Activated effector memory CD4-positive, alpha-beta T cell treated with Interleukin-2 at 50 U/mL for 16 hours (primary cell): ENCODE measurements at regions not wholly inside any gene's neighbourhood (a gene's known extent, or its start where the extent isn't known, plus 50 kb on each side); places are given as distances from the start of the nearest gene placed in this dataset.

Experiments
- DNase-seq: peaks from one replicate; pipeline ENCODE4 v3.0.0-alpha.2; 2020

- DNase-seq, result no peak
These were observed 396.0 kb downstream of the IRS2 start for GRCh38 chr13:109390391-109390790.

- DNase-seq, result no peak
These were observed 396.5 kb downstream of the IRS2 start for GRCh38 chr13:109389892-109390345.

- DNase-seq, result no peak
These were observed 396.9 kb downstream of the IRS2 start for GRCh38 chr13:109389456-109389855.

- DNase-seq, result no peak
These were observed 398.9 kb downstream of the IRS2 start for GRCh38 chr13:109387471-109387870.

GRCh38 chr13:109385242-109385560 lies 401.2 kb downstream of the IRS2 start:
- DNase-seq, result no peak

GRCh38 chr13:109384491-109385241 lies 401.7 kb downstream of the IRS2 start:
- no peak for DNase-seq

GRCh38 chr13:109383683-109384082 lies 402.7 kb downstream of the IRS2 start:
- DNase-seq, result no peak

- no peak for DNase-seq
These were observed 404.7 kb downstream of the IRS2 start for GRCh38 chr13:109381546-109382180.

- no peak for DNase-seq
These were observed 405.9 kb downstream of the IRS2 start for GRCh38 chr13:109380457-109380856.

GRCh38 chr13:109379930-109380329 lies 406.5 kb downstream of the IRS2 start:
- no peak for DNase-seq

GRCh38 chr13:109376936-109377335 lies 409.4 kb downstream of the IRS2 start:
- no peak for DNase-seq

- DNase-seq, result no peak
These were observed 411.7 kb downstream of the IRS2 start for GRCh38 chr13:109374609-109375200.

- DNase-seq, result no peak
These were observed 413.7 kb downstream of the IRS2 start for GRCh38 chr13:109372666-109373065.

GRCh38 chr13:109371066-109371465 lies 415.3 kb downstream of the IRS2 start:
- no peak for DNase-seq

GRCh38 chr13:109370496-109370895 lies 415.9 kb downstream of the IRS2 start:
- DNase-seq, result no peak

- DNase-seq, result no peak
These were observed 416.9 kb downstream of the IRS2 start for GRCh38 chr13:109369353-109370052.

- DNase-seq, result no peak
These were observed 418.2 kb downstream of the IRS2 start for GRCh38 chr13:109368230-109368629.

- no peak for DNase-seq
These were observed 419.9 kb downstream of the IRS2 start for GRCh38 chr13:109366525-109366924.

- no peak for DNase-seq
These were observed 423.0 kb downstream of the IRS2 start for GRCh38 chr13:109363431-109363830.

- DNase-seq, result no peak
These were observed 423.8 kb downstream of the IRS2 start for GRCh38 chr13:109362616-109363015.

GRCh38 chr13:109361562-109362289 lies 424.7 kb downstream of the IRS2 start:
- no peak for DNase-seq

GRCh38 chr13:109357751-109358471 lies 428.5 kb downstream of the IRS2 start:
- no peak for DNase-seq
